ENCODE measurements at regions not wholly inside any gene's neighbourhood (a gene's known extent, or its start where the extent isn't known, plus 50 kb on each side); places are given as distances from the start of the nearest gene placed in this dataset.

DNA sequence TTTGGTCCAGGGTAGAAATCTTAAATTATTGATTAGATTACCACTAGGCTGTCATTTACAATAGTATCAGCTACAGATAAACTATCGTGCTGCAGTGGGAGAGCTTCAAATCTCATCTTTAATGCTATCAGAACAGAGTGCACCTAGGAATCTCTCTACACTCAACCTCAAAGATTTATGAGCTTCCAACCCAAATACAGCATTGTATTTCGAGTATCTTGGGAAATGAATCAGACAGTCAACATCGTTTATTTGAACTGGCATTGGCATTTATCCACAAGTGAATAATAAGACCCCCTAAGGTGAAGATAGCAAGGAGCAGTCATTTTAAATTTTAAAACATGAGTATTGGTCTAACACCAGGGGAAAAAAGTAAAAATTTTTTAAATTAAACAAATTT, 1203.2 kb downstream of the CDH12 start:
- TF ChIP-seq, protein P1, sequence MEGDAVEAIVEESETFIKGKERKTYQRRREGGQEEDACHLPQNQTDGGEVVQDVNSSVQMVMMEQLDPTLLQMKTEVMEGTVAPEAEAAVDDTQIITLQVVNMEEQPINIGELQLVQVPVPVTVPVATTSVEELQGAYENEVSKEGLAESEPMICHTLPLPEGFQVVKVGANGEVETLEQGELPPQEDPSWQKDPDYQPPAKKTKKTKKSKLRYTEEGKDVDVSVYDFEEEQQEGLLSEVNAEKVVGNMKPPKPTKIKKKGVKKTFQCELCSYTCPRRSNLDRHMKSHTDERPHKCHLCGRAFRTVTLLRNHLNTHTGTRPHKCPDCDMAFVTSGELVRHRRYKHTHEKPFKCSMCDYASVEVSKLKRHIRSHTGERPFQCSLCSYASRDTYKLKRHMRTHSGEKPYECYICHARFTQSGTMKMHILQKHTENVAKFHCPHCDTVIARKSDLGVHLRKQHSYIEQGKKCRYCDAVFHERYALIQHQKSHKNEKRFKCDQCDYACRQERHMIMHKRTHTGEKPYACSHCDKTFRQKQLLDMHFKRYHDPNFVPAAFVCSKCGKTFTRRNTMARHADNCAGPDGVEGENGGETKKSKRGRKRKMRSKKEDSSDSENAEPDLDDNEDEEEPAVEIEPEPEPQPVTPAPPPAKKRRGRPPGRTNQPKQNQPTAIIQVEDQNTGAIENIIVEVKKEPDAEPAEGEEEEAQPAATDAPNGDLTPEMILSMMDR (IDR thresholded peaks at IDR 0.05; ENCODE audit: insufficient read depth, low read depth, low read length), result no peak
- TF ChIP-seq EZH2 (IDR thresholded peaks at IDR 0.05; ENCODE audit: insufficient read depth, low read length), result no peak
